PC-9 (cell line): ENCODE measurements at regions not wholly inside any gene's neighbourhood (a gene's known extent, or its start where the extent isn't known, plus 50 kb on each side); places are given as distances from the start of the nearest gene placed in this dataset.
A peak's percentile ranks its signal among the peaks of the same experiment; 100 is the strongest.

ENCODE experiments used
- BruUV-seq: library from RNA; stranded (reverse); fragments of 400-500 nt; replicated peaks from 2 replicates; lab custom pipeline; 2021; lab: Mats Ljungman, UMichigan
- CTCF ChIA-PET: fragments of 300-600 bp; sonication (Branson Sonifier 250); formaldehyde crosslinking; loops from one replicate; lab custom pipeline; 2022; ENCODE audit warnings: antibody characterized with exemption; lab: Charles Lee
- POLR2A ChIA-PET: fragments of 300-600 bp; sonication (Branson Sonifier 250); formaldehyde crosslinking; loops from one replicate; lab custom pipeline; 2022; ENCODE audit warnings: antibody characterized with exemption; ENCODE audit not compliant: unreplicated experiment; lab: Charles Lee
- DNase-seq, 2 experiments: peaks; one replicate each; pipeline versions ENCODE4 v3.0.0 to v3.0.0-alpha.2; 2015 to 2022; ENCODE audit warnings: mixed read lengths in 1 of 2
- H2AFZ ChIP-seq: fragments of 200-600 bp; sonication (generic); 2 replicates; pipeline ENCODE4 v1.8.1; 2017; ENCODE audit warnings: antibody characterized with exemption
- H3F3A ChIP-seq: fragments of 200-600 bp; sonication (generic); 2 replicates; pipeline ENCODE4 v1.8.1; 2017; ENCODE audit warnings: antibody characterized with exemption, mild to moderate bottlenecking, low read depth; ENCODE audit not compliant: insufficient read depth
- H3K27ac ChIP-seq: fragments of 200-600 bp; sonication (generic); 2 replicates; pipeline ENCODE4 v1.6.1; 2016; ENCODE audit warnings: mixed run types
- H3K27me3 ChIP-seq: fragments of 200-600 bp; sonication (generic); 2 replicates; pipeline ENCODE4 v1.6.1; 2016; ENCODE audit warnings: low read depth, mixed run types; ENCODE audit not compliant: insufficient read depth
- H3K36me3 ChIP-seq: fragments of 200-600 bp; sonication (generic); 2 replicates; pipeline ENCODE4 v1.6.1; 2016; ENCODE audit warnings: low read depth, mixed run types
- H3K4me1 ChIP-seq: fragments of 200-600 bp; sonication (generic); replicated peaks from 2 replicates; pipeline ENCODE4 v1.6.1; 2016; ENCODE audit warnings: mixed run types; ENCODE audit not compliant: insufficient read depth
- H3K4me2 ChIP-seq: fragments of 200-600 bp; sonication (generic); 2 replicates; pipeline ENCODE4 v1.6.1; 2017; ENCODE audit warnings: mixed run types
- H3K4me3 ChIP-seq: fragments of 200-600 bp; sonication (generic); 2 replicates; pipeline ENCODE4 v1.6.1; 2016; ENCODE audit warnings: mixed run types
- H3K79me2 ChIP-seq: fragments of 200-600 bp; sonication (generic); 2 replicates; pipeline ENCODE4 v1.6.1; 2017; ENCODE audit warnings: low read depth, mixed run types
- H3K9me2 ChIP-seq: fragments of 200-600 bp; sonication (generic); 2 replicates; pipeline ENCODE4 v1.8.1; 2017; ENCODE audit warnings: mild to moderate bottlenecking; ENCODE audit not compliant: insufficient read depth
- H3K9me3 ChIP-seq: fragments of 200-600 bp; sonication (generic); 2 replicates; pipeline ENCODE4 v1.8.1; 2016; ENCODE audit warnings: low read depth; ENCODE audit not compliant: insufficient read depth
- H4K20me1 ChIP-seq: fragments of 200-600 bp; sonication (generic); 2 replicates; pipeline ENCODE4 v1.8.1; 2017; ENCODE audit not compliant: insufficient read depth
- CTCF ChIP-seq: fragments of 200-600 bp; sonication (generic); conservative IDR thresholded peaks from 2 replicates; pipeline ENCODE4 v1.6.1; 2017; ENCODE audit warnings: mixed run types, antibody characterized with exemption, mild to moderate bottlenecking, moderate library complexity
- EZH2 ChIP-seq: fragments of 200-600 bp; sonication (generic); IDR thresholded peaks from 2 replicates; pipeline ENCODE4 v1.8.0; 2017; ENCODE audit warnings: antibody characterized with exemption, low read depth
- intact Hi-C: fragments of 100-400 bp; cut with micrococcal nuclease; formaldehyde crosslinking; loops from one replicate; pipeline ENCODE4 v1.10.0; 2022; ENCODE audit not compliant: unreplicated experiment

GRCh38 chr18:56462276-56462675, 176.1 kb downstream of the TXNL1 start:
- Histone ChIP-seq H3K4me3 (no peak overlapping the region), H3K36me3 (no peaks in the 10 kb centered on the region), H3K4me1 (peaks cover 9% of the 10 kb centered on the region; the same call in 1 of the 2 replicates), H3K9me2 (0 out of 2 replicates have a peak, but pooled peaks cover 3% of the 10 kb centered on the region), H3K27ac (no peak overlapping the region), H3K4me2 (no peak overlapping the region), H2AFZ (no peak overlapping the region), H3K9me3 (peaks cover 17% of the 10 kb centered on the region), H3K27me3 (no peaks in the 10 kb centered on the region), H3K79me2 (no peaks in the 10 kb centered on the region), H4K20me1 (no peaks in the 10 kb centered on the region), H3F3A (no peaks in the 10 kb centered on the region)
- TF ChIP-seq CTCF (no peak), EZH2 (no peak)
- intact Hi-C loops, result no loop called here
- no peak for DNase-seq
- POLR2A ChIA-PET, result no interaction called here
- no TSS peak for BruUV-seq
- CTCF ChIA-PET, result no interaction called here

DNA sequence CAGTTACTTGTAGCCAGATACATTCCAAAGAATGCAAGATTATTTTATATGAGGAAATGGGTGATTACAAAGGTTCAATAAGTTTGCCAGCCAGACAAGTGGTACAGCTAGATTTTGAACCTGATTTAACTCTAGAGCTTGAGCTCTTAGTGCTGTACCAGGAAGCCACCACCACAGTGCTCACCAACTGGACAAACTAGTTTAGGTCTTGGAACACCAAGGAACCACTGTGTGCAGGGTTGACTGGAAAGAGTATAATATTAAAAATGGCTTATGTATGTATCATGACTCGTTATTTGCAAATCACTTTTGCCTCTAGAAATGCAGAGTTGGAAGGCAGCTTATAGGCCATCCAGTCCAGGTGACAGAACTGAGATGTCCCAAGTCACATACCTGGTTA, 177.2 kb downstream of the TXNL1 start:
- Histone ChIP-seq H3K79me2 (no peaks in the 10 kb centered on the region), H3K36me3 (no peaks in the 10 kb centered on the region), H3F3A (no peaks in the 10 kb centered on the region), H4K20me1 (no peaks in the 10 kb centered on the region), H3K9me2 (0 out of 2 replicates have a peak, but pooled peaks cover 3% of the 10 kb centered on the region), H3K9me3 (peaks cover 17% of the 10 kb centered on the region), H2AFZ (peak overlapping the region; percentile 53; the same call in 1 of the 2 replicates), H3K4me2 (no peak overlapping the region), H3K4me1 (peaks cover 9% of the 10 kb centered on the region; the same call in 1 of the 2 replicates), H3K4me3 (no peak overlapping the region), H3K27ac (no peak overlapping the region), H3K27me3 (no peaks in the 10 kb centered on the region)
- DNase-seq, result peak in 1 of 2 experiments; percentile 70
- TF ChIP-seq EZH2, result no peak
- no peak for TF ChIP-seq CTCF
- ChIA-PET CTCF (no interaction called here), POLR2A (no interaction called here)
- intact Hi-C loops, result no loop called here
- no TSS peak for BruUV-seq

DNA sequence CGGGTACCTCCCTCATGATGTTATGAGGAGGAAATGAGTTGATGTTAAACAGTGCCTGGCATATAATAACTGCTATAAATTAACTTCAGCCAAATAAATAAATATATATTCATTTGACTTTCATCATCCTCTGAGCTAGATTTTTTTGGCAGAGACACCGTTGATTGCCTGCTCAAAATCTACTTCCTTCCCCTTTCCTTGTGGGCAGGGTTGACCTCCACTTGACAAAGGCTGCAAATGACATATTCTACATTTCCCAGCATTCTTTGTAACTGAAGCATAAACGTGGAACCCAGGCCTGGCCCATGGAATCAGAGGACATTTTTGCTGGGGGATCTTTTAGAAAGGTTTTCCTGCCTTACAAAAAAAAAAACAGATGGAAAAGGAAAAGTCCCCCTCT, 177.8 kb downstream of the TXNL1 start:
- Histone ChIP-seq H3K27me3 (no peaks in the 10 kb centered on the region), H3K36me3 (no peaks in the 10 kb centered on the region), H3K4me3 (no peak overlapping the region), H3K4me1 (peaks cover 9% of the 10 kb centered on the region; the same call in 1 of the 2 replicates), H3K9me3 (peaks cover 14% of the 10 kb centered on the region), H3K4me2 (no peak overlapping the region), H2AFZ (peak overlapping the region; percentile 53; the same call in 1 of the 2 replicates), H3F3A (no peaks in the 10 kb centered on the region), H3K79me2 (no peaks in the 10 kb centered on the region), H4K20me1 (no peaks in the 10 kb centered on the region), H3K27ac (no peak overlapping the region), H3K9me2 (0 out of 2 replicates have a peak, but pooled peaks cover 3% of the 10 kb centered on the region)
- no peak for DNase-seq
- intact Hi-C loops, result no loop called here
- CTCF ChIA-PET, result no interaction called here
- POLR2A ChIA-PET, result no interaction called here
- no TSS peak for BruUV-seq
- no peak for TF ChIP-seq EZH2
- TF ChIP-seq CTCF, result no peak
